PFSK-1 (cell line): ENCODE measurements at regions not wholly inside any gene's neighbourhood (a gene's known extent, or its start where the extent isn't known, plus 50 kb on each side); places are given as distances from the start of the nearest gene placed in this dataset.

ENCODE experiments used
- FOXP2 ChIP-seq: optimal IDR thresholded peaks from 2 replicates; pipeline ENCODE3; 2011; ENCODE audit warnings: borderline replicate concordance, control low read depth, inconsistent platforms; ENCODE audit not compliant: insufficient read depth; ENCODE audit errors: extremely low read length, extremely low read depth
- POLR2AphosphoS5 ChIP-seq: IDR thresholded peaks from 2 replicates; pipeline ENCODE4 v1.6.1; 2012; ENCODE audit warnings: low read depth, mild to moderate bottlenecking, control low read depth, low read length, moderate library complexity
- SIN3A ChIP-seq: IDR thresholded peaks from 2 replicates; pipeline ENCODE4 v1.6.1; 2012; ENCODE audit warnings: mild to moderate bottlenecking, low read length, moderate library complexity, borderline replicate concordance; ENCODE audit not compliant: insufficient read depth
- TAF1 ChIP-seq: IDR thresholded peaks from 2 replicates; pipeline ENCODE4 v1.6.1; 2012; ENCODE audit warnings: low read length, control low read depth, borderline replicate concordance; ENCODE audit not compliant: insufficient read depth
- TF ChIP-seq, protein P1 (sequence below), 2 experiments: IDR thresholded peaks; 2 replicates each; pipeline versions ENCODE4 v1.6.1 to v1.8.0; 2011 to 2012; ENCODE audit warnings: low read depth in 2 of 2, low read length in 2 of 2, control low read depth in 1 of 2, inconsistent platforms in 1 of 2, mild to moderate bottlenecking in 1 of 2, moderate library complexity in 1 of 2; ENCODE audit not compliant: insufficient read depth in 1 of 2

DNA sequence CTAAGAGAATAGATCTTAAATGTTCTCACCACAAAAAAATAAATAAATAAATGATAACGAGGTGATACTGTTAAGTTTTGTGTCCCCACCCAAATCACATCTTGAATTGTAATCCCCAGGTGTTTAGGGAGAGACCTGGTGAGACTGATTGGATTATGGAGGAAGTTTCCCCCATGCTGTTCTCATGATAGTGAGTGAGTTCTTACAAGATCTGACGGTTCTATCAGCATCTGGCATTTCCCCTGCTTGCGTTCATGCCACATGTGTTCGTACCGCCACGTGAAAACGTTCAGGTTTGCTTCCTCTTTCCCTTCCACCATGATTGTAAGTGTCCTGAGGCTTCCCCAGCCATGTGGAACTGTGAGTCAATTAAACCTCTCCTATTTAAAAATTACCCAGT lies 1514.8 kb upstream of the TENM4 start:
- TF ChIP-seq FOXP2 = no peak
- TF ChIP-seq POLR2AphosphoS5 = no peak
- TF ChIP-seq, protein P1, sequence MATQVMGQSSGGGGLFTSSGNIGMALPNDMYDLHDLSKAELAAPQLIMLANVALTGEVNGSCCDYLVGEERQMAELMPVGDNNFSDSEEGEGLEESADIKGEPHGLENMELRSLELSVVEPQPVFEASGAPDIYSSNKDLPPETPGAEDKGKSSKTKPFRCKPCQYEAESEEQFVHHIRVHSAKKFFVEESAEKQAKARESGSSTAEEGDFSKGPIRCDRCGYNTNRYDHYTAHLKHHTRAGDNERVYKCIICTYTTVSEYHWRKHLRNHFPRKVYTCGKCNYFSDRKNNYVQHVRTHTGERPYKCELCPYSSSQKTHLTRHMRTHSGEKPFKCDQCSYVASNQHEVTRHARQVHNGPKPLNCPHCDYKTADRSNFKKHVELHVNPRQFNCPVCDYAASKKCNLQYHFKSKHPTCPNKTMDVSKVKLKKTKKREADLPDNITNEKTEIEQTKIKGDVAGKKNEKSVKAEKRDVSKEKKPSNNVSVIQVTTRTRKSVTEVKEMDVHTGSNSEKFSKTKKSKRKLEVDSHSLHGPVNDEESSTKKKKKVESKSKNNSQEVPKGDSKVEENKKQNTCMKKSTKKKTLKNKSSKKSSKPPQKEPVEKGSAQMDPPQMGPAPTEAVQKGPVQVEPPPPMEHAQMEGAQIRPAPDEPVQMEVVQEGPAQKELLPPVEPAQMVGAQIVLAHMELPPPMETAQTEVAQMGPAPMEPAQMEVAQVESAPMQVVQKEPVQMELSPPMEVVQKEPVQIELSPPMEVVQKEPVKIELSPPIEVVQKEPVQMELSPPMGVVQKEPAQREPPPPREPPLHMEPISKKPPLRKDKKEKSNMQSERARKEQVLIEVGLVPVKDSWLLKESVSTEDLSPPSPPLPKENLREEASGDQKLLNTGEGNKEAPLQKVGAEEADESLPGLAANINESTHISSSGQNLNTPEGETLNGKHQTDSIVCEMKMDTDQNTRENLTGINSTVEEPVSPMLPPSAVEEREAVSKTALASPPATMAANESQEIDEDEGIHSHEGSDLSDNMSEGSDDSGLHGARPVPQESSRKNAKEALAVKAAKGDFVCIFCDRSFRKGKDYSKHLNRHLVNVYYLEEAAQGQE (IDR thresholded peaks at IDR 0.05; ENCODE audit: insufficient read depth in 1 of 2, low read depth in 2 of 2, low read length in 2 of 2) = no peak
- no peak for TF ChIP-seq TAF1
- TF ChIP-seq SIN3A = no peak

DNA sequence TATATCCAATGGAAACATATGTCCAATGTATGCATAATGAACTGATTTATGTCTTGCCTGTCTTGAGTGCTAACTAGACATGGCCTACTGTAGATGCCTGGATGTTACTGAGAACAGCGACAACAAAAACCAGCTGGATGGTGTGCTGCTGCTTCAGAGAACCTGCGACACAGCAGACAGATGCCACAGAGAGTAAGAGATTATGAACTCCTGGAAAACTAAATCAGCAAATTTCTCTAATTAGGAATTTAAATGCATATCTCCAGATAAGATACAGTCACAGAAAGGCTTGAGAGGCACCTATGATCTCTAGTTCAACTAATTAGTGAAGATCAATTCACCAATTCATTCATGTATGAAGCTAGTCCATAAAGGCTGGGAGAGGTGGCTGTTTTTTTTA lies 1508.0 kb upstream of the TENM4 start:
- no peak for TF ChIP-seq POLR2AphosphoS5
- TF ChIP-seq FOXP2 = no peak
- TF ChIP-seq TAF1 = no peak
- TF ChIP-seq, protein P1 (IDR thresholded peaks at IDR 0.05; ENCODE audit: insufficient read depth in 1 of 2, low read depth in 2 of 2, low read length in 2 of 2) = no peak
- TF ChIP-seq SIN3A = no peak

DNA sequence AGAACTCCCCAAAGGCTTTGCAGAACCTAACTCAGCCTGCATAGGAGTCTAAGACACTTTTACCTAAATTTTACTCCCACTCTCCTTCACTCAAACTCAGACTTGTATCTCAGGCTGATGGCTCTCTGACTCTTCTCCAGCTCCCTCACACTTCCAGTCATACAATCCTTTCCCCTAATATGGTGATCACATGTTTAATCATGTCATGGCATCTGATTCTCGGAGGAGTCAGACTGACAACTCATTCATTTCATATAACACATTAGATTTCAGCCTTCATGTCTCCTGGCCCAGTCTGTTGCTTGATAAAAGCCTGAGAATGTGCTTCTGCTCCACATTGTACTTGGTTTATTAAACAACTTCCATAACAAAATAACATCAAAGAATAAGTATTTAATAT lies 1503.9 kb upstream of the TENM4 start:
- TF ChIP-seq FOXP2 = no peak
- no peak for TF ChIP-seq TAF1
- TF ChIP-seq SIN3A = no peak
- no peak for TF ChIP-seq POLR2AphosphoS5
- TF ChIP-seq, protein P1 (IDR thresholded peaks at IDR 0.05; ENCODE audit: insufficient read depth in 1 of 2, low read depth in 2 of 2, low read length in 2 of 2) = no peak

DNA sequence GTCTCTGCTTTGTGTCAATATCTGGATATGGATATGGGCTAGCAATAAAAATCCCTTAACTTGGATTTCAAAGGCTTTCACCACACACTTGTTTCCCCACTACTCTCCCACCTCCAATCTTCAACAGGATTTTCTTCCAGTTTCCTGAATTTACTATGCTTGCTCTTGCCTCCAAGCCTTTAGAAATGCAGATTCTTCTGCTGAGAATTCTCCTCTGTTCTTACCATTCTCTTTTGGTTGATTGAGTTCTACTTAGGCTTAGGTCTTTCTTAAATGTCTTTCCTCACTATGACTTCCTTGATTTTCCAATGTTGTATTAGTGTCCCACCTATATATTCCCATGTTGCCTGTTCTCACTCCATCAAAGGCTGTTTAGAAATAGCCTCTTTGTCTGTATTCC lies 1502.4 kb upstream of the TENM4 start:
- TF ChIP-seq FOXP2 = no peak
- TF ChIP-seq POLR2AphosphoS5 = no peak
- no peak for TF ChIP-seq SIN3A
- TF ChIP-seq, protein P1 (IDR thresholded peaks at IDR 0.05; ENCODE audit: insufficient read depth in 1 of 2, low read depth in 2 of 2, low read length in 2 of 2) = no peak
- TF ChIP-seq TAF1 = no peak

DNA sequence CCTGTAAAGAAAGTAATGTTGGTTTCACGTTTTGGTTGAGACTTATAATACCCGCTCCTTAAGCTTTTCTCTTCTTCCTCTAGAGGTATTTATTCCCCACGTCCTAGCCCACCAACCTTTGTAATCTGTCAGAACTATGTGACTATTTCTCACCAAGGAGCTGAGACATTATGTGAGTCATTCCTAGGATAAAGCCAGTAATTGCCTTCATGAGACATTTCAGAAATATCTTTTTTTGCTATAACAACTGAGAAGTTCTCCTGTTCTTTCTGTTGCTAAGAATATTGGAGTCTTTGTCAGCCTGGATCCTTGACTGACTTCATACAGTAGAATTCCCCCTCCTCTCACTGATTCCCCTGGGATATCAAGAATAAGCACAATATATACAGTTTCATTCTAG lies 1497.0 kb upstream of the TENM4 start:
- no peak for TF ChIP-seq FOXP2
- TF ChIP-seq POLR2AphosphoS5 = no peak
- no peak for TF ChIP-seq TAF1
